HG02623 (cell line): ENCODE measurements at regions not wholly inside any gene's neighbourhood (a gene's known extent, or its start where the extent isn't known, plus 50 kb on each side); places are given as distances from the start of the nearest gene placed in this dataset.

Source experiments
- ATAC-seq: cut with Tn5 transposase; IDR thresholded peaks from one replicate; pipeline ENCODE4 v1.9.1; 2021; ENCODE audit warnings: moderate library complexity; ENCODE audit not compliant: unreplicated experiment

- ATAC-seq = no peak
Measured at GRCh38 chr22:47301820-47302475, 539.5 kb downstream of the TBC1D22A start.

- no peak for ATAC-seq
Measured at GRCh38 chr22:47300698-47301405, 538.4 kb downstream of the TBC1D22A start.

- ATAC-seq = no peak
Measured at GRCh38 chr22:47299863-47300697, 537.6 kb downstream of the TBC1D22A start.

- no peak for ATAC-seq
Measured at GRCh38 chr22:47299211-47299862, 536.9 kb downstream of the TBC1D22A start.

- ATAC-seq = no peak
Measured at GRCh38 chr22:47298017-47298785, 535.8 kb downstream of the TBC1D22A start.

GRCh38 chr22:47297261-47298016, 535.0 kb downstream of the TBC1D22A start:
- no peak for ATAC-seq

- no peak for ATAC-seq
Measured at GRCh38 chr22:47296405-47297260, 534.2 kb downstream of the TBC1D22A start.

- no peak for ATAC-seq
Measured at GRCh38 chr22:47295982-47296381, 533.5 kb downstream of the TBC1D22A start.

- ATAC-seq = no peak
Measured at GRCh38 chr22:47295226-47295901, 532.9 kb downstream of the TBC1D22A start.

GRCh38 chr22:47294576-47294975, 532.1 kb downstream of the TBC1D22A start:
- ATAC-seq = no peak

- ATAC-seq = no peak
Measured at GRCh38 chr22:47294222-47294532, 531.7 kb downstream of the TBC1D22A start.

- ATAC-seq = no peak
Measured at GRCh38 chr22:47293368-47294221, 531.1 kb downstream of the TBC1D22A start.

GRCh38 chr22:47292546-47293320, 530.3 kb downstream of the TBC1D22A start:
- no peak for ATAC-seq

- ATAC-seq = no peak
Measured at GRCh38 chr22:47291565-47292495, 529.4 kb downstream of the TBC1D22A start.

- ATAC-seq = no peak
Measured at GRCh38 chr22:47290706-47291430, 528.4 kb downstream of the TBC1D22A start.
